ENCODE measurements at regions not wholly inside any gene's neighbourhood (a gene's known extent, or its start where the extent isn't known, plus 50 kb on each side); places are given as distances from the start of the nearest gene placed in this dataset.

DNA sequence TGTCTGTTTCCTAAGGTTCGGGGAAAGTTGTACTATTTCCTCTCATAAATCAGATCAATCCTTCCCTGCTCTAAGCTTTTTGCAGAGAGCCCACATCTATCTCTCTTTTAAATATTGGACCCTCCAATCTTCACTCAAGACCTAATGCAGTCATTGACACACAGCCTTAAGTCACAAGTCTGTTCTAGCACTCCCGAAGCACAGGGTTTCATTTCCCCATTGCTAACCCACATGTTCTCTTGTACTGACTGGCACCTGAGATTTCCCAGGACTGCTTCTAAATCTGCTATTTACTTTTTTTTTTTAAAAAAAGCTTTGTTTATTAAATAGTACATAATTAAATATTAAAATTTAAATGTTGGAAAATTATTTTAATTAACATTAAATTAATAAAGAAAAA is 674.7 kb downstream of the TBC1D22A start:
- TF ChIP-seq, protein P1, sequence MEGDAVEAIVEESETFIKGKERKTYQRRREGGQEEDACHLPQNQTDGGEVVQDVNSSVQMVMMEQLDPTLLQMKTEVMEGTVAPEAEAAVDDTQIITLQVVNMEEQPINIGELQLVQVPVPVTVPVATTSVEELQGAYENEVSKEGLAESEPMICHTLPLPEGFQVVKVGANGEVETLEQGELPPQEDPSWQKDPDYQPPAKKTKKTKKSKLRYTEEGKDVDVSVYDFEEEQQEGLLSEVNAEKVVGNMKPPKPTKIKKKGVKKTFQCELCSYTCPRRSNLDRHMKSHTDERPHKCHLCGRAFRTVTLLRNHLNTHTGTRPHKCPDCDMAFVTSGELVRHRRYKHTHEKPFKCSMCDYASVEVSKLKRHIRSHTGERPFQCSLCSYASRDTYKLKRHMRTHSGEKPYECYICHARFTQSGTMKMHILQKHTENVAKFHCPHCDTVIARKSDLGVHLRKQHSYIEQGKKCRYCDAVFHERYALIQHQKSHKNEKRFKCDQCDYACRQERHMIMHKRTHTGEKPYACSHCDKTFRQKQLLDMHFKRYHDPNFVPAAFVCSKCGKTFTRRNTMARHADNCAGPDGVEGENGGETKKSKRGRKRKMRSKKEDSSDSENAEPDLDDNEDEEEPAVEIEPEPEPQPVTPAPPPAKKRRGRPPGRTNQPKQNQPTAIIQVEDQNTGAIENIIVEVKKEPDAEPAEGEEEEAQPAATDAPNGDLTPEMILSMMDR (conservative IDR thresholded peaks at IDR 0.05; ENCODE audit: low read depth, low read length): no peak
- TF ChIP-seq EZH2 (IDR thresholded peaks at IDR 0.05; ENCODE audit: low read length, unreplicated experiment) (no peak), EZH2phosphoT487 (IDR thresholded peaks at IDR 0.05; ENCODE audit: borderline replicate concordance, low read length) (no peak)

All from PC-3 (cell line).